GM12875 (cell line): ENCODE measurements at regions not wholly inside any gene's neighbourhood (a gene's known extent, or its start where the extent isn't known, plus 50 kb on each side); places are given as distances from the start of the nearest gene placed in this dataset.
A peak's percentile ranks its signal among the peaks of the same experiment; 100 is the strongest.
"Not testable (repeated sequence)": the region's sequence is repeated elsewhere in the genome, so short reads cannot be mapped to it uniquely, and the experiment has no call there.

Source experiments
- H3K4me3 ChIP-seq: one replicate; pipeline ENCODE4 v1.5.1; 2011; ENCODE audit warnings: low read depth, low read length, control low read depth

DNA sequence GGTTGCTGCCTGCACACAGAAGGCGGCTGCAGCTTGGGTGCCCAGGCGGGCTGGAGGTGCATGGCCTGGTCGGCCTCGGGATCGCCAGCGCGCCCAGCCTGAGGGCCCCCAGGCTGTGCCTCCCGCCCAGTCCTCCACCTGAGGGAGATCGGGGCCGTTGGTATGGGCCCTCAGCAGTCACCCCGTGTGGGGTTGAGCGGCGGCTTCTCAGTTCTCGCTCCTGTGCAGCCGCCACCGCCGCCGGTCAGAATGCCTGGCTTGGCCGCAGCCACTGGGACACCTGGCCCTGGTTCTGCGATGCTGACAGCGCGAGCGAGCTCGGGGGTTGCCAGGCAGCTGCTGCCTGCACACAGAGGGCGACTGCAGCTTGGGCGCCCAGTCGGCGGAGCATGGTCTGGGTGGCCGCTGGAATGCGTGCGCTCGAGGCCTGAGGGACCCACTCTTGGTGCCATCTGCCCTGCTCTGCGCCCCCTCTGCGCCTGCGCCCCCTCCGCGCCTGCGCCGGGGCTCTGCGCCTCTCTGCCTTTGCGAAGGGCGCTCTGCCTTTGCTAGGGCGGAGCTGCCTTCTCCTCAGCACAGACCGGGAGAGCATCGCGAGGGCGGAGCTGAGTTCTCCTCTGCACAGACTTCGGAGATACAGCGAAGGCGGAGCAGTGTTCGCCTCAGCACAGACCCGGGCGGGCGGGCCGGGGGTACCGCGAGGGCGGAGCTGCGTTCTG, 84.6 kb upstream of the ZNG1F start:
- peak overlapping the region; percentile 40 for H3K4me3 ChIP-seq

DNA sequence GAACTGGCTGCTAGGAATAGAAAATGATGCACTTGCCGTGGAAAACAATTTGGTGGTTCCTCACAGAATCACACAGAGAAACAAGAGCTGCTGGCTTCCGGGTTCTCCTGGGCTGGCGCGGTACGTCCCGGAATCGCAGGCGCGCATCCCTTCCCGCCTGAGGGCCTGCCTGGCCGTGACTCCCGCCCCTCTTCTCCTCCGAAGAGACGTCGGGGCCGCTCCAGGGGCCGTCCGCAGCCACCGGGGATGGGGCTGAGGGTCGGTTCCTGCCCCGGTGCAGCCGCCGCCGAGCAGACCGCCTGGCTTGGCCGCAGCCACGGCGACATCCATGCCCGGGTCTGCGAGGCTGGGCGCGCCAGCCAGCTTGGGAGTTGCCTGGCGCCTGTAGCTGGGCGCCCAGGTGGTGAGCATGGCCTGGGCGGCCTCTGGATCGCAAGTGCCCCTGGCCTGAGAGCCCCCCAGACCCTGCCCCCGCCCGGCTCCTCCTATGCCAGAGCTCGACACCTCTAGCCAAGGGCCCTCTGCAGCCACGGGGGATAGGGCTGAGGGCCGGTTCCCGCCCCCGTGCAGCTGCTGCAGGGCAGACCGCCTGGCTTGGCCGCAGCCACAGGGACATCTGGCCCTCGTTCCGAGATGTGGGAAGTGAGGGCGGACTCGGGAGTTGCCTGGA, 83.9 kb upstream of the ZNG1F start:
- peak overlapping the region; percentile 48 for H3K4me3 ChIP-seq

DNA sequence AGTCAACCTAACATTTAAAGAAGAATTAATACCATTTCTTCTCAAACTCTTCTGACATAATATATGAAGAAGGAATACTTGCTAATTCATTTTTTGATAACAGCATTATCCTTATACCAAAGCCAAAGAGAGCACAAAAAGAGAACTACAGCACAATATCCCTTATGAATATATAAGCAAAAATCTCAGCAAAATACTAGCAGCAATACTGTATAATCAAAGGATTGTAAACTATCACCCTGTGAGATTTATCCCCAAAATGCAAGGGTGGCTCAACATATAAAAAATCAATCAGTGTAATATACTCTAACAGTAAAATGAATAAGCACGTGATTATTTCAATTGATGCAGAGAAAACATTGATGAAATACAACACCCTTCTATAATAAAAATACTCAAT, 81.9 kb upstream of the ZNG1F start:
- H3K4me3 ChIP-seq: not testable (repeated sequence)

DNA sequence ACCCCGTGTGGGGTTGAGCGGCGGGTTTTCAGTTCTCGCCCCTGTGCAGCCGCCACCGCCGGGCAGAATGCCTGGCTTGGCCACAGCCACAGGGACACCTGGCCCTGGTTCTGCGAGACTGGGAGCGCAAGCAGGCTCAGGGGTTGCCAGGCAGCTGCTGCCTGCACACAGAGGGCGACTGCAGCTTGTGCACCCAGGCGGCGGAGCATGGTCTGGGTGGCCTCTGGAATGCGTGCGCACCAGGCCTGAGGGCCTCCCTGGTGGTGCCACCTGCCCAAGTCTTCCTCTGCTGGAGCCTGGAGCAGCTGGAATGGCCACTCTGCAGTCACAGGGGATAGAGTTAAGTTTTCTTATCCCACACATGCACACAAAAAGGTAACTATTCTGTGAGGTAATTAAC, 80.4 kb upstream of the ZNG1F start:
- H3K4me3 ChIP-seq: not testable (repeated sequence)

DNA sequence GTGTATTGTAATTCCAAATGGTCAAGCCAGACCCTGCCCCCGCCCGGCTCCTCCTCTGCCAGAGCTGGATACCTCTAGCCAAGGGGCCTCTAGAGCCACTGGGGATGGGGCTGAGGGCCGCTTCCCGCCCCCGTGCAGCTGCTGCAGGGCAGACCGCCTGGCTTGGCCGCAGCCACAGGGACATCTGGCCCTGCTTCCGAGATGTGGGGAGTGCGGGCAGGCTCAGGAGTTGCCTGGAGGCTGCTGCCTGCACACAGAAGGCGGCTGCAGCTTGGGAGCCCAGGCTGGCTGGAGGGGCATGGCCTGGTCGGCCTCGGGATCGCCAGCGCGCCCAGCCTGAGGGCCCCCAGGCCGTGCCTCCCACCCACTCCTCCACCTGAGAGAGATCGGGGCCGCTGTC, 79.9 kb upstream of the ZNG1F start:
- H3K4me3 ChIP-seq: not testable (repeated sequence)

DNA sequence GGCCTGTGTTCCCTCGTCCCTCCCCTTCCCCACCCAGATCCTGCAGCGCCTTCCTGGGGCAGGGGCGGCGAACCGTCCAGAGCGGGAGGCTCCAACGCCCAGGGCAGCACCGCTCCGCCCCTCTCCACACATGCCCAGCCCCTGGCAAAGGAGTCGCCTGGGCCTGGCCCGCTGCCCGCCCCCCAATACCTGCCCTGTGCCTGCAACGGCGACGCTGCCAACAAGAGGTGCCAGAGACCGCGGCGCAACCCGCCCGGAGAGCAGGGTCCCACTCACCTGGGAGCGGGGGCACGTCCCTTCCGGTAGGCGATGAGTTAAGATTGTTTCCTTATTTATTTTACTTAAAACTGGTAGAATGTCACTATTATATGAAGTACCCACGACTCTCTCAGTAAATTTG, 77.5 kb upstream of the ZNG1F start:
- H3K4me3 ChIP-seq: not testable (repeated sequence)

DNA sequence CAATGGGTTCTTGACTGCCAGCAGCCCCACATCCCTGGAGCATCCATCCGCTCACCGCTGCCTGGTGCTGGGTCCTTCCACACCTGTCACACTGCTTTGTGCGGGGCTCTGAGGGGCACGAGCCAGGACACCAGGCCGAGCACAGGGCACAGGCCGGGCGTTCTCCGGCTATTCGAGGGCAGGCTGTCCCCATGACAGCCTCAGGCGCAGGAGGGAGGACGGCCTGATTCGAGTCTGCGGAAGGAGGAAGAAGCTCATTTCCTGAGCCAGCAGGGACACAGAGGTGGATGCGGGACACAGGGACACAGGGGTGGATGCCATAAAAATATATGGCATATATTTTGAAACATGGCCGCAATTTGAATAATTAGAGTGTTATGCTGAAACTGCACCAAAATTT, 76.9 kb upstream of the ZNG1F start:
- H3K4me3 ChIP-seq: not testable (repeated sequence)

DNA sequence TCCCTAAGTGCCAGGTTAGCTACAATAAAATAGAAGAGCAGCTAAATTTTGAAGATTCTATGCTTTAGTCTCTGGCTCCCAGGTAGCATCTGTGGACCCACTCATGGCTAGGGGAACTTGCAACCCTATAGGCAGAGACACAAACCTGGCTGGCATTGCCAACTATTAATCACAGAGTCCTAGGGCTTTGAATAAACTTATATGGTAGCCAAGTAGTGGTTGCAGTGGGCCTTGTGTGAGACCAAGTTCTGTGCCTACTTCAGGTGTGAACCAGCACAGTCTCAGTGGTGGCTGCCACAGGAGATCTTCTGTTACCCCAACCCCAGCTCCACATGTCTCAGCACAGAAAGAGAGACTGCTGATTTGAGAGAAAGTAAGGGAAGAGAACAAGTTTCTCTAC, 62.9 kb upstream of the ZNG1F start:
- not testable (repeated sequence) for H3K4me3 ChIP-seq

DNA sequence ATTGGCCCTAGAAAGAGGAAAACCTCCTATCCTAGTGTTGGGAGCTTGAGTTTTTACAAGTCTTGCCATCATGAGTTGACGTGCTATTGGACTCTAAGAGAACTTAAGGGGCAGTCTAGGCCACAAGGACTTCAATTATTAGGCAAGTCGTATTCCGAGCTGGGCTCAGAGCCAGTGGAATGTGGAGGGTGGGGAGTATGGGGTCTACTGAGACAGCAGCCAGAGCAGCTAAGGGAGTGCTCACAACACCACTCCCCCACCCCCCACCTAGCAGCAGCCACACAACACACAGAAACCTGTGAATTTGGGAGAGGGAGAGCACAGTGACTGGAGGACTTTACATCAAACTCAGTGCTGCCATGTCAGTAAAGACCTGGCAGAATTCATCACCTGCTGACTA, 62.0 kb upstream of the ZNG1F start:
- not testable (repeated sequence) for H3K4me3 ChIP-seq

DNA sequence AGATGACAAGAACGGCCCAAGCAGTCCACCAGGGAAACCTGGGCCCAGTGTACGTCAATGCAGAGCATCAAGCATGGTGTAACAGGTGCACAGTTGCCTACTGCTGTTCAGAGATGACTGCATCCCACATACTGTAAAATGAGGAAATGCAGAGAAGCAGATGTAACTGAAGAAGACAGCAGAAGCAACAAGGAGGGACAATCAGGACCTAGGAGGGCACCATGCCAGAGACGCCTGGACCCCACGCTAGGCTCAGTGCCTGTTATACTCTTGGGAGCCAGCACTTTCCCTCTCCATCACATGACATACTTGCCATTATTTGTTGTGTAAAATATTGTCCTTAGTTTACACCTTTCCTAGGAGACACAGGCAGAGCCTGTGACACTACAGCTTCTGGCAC, 57.6 kb upstream of the ZNG1F start:
- H3K4me3 ChIP-seq: not testable (repeated sequence)
